ENCODE measurements at regions not wholly inside any gene's neighbourhood (a gene's known extent, or its start where the extent isn't known, plus 50 kb on each side); places are given as distances from the start of the nearest gene placed in this dataset.

DNA sequence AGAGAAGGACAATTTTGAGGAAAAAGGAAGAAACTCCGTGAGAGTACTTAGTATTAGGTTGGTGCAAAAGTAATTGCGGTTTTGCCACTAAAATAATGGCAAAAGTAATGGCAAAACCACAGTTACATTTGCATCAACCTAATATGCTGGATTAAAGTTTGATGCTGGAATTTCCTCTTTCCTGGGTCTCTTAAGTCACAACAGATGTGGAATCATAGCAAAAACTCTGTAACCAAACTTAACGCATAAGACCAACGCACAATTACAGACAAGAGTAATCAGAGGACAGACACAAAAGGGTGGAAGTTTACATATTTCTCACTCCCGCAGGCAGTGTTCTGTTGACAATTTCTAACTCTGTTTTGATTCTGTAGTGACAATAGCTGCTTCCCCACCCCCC is 182.4 kb downstream of the BACH1 start (continued):
- no peak for TF ChIP-seq ZNF671 (CRISPR knock-in tag; IDR thresholded peaks at IDR 0.05)
- TF ChIP-seq, protein P1, sequence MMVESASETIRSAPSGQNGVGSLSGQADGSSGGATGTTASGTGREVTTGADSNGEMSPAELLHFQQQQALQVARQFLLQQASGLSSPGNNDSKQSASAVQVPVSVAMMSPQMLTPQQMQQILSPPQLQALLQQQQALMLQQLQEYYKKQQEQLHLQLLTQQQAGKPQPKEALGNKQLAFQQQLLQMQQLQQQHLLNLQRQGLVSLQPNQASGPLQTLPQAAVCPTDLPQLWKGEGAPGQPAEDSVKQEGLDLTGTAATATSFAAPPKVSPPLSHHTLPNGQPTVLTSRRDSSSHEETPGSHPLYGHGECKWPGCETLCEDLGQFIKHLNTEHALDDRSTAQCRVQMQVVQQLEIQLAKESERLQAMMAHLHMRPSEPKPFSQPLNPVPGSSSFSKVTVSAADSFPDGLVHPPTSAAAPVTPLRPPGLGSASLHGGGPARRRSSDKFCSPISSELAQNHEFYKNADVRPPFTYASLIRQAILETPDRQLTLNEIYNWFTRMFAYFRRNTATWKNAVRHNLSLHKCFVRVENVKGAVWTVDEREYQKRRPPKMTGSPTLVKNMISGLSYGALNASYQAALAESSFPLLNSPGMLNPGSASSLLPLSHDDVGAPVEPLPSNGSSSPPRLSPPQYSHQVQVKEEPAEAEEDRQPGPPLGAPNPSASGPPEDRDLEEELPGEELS (CRISPR knock-in tag; IDR thresholded peaks at IDR 0.05) = no peak
- TF ChIP-seq PRRX2 (CRISPR knock-in tag; IDR thresholded peaks at IDR 0.05) = no peak
- TF ChIP-seq, protein P2, sequence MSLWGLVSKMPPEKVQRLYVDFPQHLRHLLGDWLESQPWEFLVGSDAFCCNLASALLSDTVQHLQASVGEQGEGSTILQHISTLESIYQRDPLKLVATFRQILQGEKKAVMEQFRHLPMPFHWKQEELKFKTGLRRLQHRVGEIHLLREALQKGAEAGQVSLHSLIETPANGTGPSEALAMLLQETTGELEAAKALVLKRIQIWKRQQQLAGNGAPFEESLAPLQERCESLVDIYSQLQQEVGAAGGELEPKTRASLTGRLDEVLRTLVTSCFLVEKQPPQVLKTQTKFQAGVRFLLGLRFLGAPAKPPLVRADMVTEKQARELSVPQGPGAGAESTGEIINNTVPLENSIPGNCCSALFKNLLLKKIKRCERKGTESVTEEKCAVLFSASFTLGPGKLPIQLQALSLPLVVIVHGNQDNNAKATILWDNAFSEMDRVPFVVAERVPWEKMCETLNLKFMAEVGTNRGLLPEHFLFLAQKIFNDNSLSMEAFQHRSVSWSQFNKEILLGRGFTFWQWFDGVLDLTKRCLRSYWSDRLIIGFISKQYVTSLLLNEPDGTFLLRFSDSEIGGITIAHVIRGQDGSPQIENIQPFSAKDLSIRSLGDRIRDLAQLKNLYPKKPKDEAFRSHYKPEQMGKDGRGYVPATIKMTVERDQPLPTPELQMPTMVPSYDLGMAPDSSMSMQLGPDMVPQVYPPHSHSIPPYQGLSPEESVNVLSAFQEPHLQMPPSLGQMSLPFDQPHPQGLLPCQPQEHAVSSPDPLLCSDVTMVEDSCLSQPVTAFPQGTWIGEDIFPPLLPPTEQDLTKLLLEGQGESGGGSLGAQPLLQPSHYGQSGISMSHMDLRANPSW (CRISPR knock-in tag; conservative IDR thresholded peaks at IDR 0.05; ENCODE audit: low read depth) = no peak
- TF ChIP-seq, protein P3, sequence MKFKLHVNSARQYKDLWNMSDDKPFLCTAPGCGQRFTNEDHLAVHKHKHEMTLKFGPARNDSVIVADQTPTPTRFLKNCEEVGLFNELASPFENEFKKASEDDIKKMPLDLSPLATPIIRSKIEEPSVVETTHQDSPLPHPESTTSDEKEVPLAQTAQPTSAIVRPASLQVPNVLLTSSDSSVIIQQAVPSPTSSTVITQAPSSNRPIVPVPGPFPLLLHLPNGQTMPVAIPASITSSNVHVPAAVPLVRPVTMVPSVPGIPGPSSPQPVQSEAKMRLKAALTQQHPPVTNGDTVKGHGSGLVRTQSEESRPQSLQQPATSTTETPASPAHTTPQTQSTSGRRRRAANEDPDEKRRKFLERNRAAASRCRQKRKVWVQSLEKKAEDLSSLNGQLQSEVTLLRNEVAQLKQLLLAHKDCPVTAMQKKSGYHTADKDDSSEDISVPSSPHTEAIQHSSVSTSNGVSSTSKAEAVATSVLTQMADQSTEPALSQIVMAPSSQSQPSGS (CRISPR knock-in tag; IDR thresholded peaks at IDR 0.05; ENCODE audit: borderline replicate concordance, low read depth) = no peak
- no peak for TF ChIP-seq TP53 (CRISPR knock-in tag; IDR thresholded peaks at IDR 0.05)
- no peak for TF ChIP-seq CREM (CRISPR knock-in tag; IDR thresholded peaks at IDR 0.05)
- no peak for TF ChIP-seq SMAD4 (CRISPR knock-in tag; IDR thresholded peaks at IDR 0.05)

DNA sequence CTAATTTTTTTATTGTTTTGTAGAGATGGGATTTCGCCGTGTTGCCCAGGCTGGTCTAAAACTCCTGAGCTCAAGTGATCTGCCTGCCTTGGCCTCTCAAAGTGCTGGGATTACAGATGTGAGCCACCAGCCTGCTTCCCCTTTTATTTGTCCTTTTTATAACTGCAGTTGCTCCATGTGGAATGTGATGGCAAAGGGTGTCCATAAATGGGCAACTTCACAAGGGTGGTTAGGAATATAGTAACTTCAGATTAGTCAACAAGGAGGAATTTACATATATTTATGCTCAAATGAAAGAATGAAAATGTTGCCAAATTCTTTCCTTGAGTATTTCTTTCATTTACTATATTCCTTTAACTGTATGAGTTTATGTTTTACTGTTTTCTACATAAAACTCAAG is 182.9 kb downstream of the BACH1 start:
- no peak overlapping the region for H3K27ac Mint-ChIP-seq
- no peak for DNase-seq (ENCODE audit: low spot score)
- TF ChIP-seq, protein P4, sequence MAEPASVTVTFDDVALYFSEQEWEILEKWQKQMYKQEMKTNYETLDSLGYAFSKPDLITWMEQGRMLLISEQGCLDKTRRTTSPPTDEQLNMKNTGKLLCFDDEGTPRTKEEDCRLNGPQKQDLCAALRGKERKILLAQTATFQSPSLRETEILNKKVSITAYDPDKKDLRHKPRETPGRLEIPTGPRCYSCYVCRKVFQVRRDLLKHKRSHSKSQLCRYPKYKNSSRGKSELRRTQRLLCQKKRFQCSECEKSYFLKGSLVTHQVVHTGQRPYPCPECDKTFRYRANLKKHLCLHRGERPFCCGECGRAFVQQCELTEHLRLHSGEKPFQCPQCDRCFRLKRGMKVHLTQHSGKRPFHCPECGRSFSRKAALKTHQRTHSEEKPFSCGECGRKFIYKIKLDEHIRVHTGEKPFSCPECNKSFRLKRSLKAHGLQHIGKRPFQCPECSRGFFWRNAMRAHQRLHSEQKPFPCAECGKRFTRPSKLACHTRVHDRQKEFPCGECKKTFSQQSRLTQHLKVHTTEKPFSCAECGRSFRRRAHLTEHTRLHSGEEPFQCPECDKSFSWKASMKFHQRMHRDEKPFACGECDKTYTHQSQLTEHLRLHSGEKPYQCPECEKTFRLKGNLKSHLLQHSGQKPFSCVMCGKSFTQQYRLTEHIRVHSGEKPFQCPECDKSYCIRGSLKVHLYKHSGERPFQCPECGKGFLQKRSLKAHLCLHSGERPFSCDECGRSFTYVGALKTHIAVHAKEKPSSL (CRISPR knock-in tag; conservative IDR thresholded peaks at IDR 0.05) = no peak
- TF ChIP-seq GABPB1 (CRISPR knock-in tag; IDR thresholded peaks at IDR 0.05) (no peak), FOXJ3 (CRISPR knock-in tag; IDR thresholded peaks at IDR 0.05; ENCODE audit: borderline replicate concordance) (no peak), SP1 (CRISPR knock-in tag; conservative IDR thresholded peaks at IDR 0.05) (no peak), NFYB (CRISPR knock-in tag; conservative IDR thresholded peaks at IDR 0.05; ENCODE audit: low read depth) (no peak), TEAD1 (CRISPR knock-in tag; IDR thresholded peaks at IDR 0.05) (no peak)
- TF ChIP-seq, protein P2 (CRISPR knock-in tag; conservative IDR thresholded peaks at IDR 0.05; ENCODE audit: low read depth) = no peak
- peaks cover 13% of the 10 kb centered on the region for H3K9me3 Mint-ChIP-seq
- H3K36me3 Mint-ChIP-seq = peaks cover 6% of the 10 kb centered on the region
- no peak for ATAC-seq
- H3K4me3 Mint-ChIP-seq = no peak overlapping the region
- H3K27me3 Mint-ChIP-seq (ENCODE audit: low read depth) = no peaks in the 10 kb centered on the region; the same call in 1 of the 2 replicates
- H3K4me1 Mint-ChIP-seq = peaks cover 20% of the 10 kb centered on the region
- ChIA-PET POLR2A (no interaction called here), CTCF (no interaction called here)

All from WTC11 (cell line).